ENCODE measurements at regions not wholly inside any gene's neighbourhood (a gene's known extent, or its start where the extent isn't known, plus 50 kb on each side); places are given as distances from the start of the nearest gene placed in this dataset.

DNA sequence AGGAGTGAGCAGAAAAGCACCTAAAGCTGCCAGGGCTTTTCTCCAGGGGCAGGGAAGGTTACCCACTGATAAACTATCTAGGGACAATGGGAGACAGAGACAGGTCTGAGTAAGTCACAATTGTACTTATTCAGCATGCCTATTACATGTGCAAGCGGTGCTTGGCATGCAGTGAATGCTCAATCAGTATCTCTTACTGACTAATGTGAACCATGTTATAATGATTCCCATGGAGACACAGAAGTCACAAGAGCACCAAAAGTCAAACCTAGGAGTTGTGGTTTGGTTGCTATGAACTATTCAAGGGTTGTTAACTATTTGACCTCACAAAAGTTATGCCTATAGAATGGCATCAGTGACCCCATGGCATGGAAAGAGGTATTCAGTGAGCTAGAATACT, 50.0 kb upstream of the RASGRP1 start:
- no peak overlapping the region for H3K4me3 ChIP-seq (ENCODE audit: low read depth, low read length, poor library complexity, severe bottlenecking)
- no TSS peak for BruUV-seq (replicated peaks)
- no peaks in the 10 kb centered on the region for H3K36me3 ChIP-seq (ENCODE audit: insufficient read depth, low read length)
- no peak for TF ChIP-seq EZH2phosphoT487 (IDR thresholded peaks at IDR 0.05; ENCODE audit: borderline replicate concordance, low read depth, low read length)
- TF ChIP-seq, protein P1, sequence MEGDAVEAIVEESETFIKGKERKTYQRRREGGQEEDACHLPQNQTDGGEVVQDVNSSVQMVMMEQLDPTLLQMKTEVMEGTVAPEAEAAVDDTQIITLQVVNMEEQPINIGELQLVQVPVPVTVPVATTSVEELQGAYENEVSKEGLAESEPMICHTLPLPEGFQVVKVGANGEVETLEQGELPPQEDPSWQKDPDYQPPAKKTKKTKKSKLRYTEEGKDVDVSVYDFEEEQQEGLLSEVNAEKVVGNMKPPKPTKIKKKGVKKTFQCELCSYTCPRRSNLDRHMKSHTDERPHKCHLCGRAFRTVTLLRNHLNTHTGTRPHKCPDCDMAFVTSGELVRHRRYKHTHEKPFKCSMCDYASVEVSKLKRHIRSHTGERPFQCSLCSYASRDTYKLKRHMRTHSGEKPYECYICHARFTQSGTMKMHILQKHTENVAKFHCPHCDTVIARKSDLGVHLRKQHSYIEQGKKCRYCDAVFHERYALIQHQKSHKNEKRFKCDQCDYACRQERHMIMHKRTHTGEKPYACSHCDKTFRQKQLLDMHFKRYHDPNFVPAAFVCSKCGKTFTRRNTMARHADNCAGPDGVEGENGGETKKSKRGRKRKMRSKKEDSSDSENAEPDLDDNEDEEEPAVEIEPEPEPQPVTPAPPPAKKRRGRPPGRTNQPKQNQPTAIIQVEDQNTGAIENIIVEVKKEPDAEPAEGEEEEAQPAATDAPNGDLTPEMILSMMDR (conservative IDR thresholded peaks at IDR 0.05; ENCODE audit: low read length): no peak
- POLR2A ChIA-PET: no interaction called here
- no peak for DNase-seq (ENCODE audit: low spot score)
- H2AFZ ChIP-seq (ENCODE audit: low read length): no peak overlapping the region
- H3K27ac ChIP-seq (ENCODE audit: low read depth, low read length, poor library complexity, severe bottlenecking): no peak overlapping the region
- no peaks in the 10 kb centered on the region for H4K20me1 ChIP-seq (ENCODE audit: insufficient read depth, low read length)
- no peak overlapping the region for H3K4me2 ChIP-seq (ENCODE audit: low read length)
- H3K9me2 ChIP-seq (ENCODE audit: insufficient read depth, low read length): no peaks in the 10 kb centered on the region
- H3K4me1 ChIP-seq (ENCODE audit: insufficient read depth, low read length, poor library complexity, severe bottlenecking): peaks cover 8% of the 10 kb centered on the region
- intact Hi-C loops (cut with micrococcal nuclease; ENCODE audit: unreplicated experiment): no loop called here
- CTCF ChIA-PET (ENCODE audit: unreplicated experiment): no interaction called here
- no peaks in the 10 kb centered on the region for H3K79me2 ChIP-seq (ENCODE audit: insufficient read depth, low read depth, low read length)
- no peaks in the 10 kb centered on the region for H3K9me3 ChIP-seq (ENCODE audit: low read length)

DNA sequence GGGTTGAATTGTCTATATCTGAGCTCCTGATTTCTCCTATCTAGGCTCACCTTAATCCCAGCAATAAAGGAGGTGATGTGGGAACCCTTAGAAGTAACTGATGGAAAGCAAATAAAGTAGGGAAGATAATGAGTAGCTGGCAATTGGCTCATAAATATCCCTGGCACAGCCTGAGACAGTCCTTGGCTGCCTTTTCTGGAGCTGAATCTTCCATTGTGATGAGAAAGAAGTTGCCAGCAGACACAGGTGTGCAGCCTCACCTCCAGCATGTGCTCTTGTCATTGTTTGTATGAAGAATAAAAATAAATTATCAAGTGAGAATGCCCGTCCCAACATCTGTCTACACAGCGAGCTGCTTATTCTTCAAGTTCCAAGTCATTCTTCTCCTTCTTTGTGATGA, 53.2 kb upstream of the RASGRP1 start:
- H3K4me1 ChIP-seq (ENCODE audit: insufficient read depth, low read length, poor library complexity, severe bottlenecking): peaks cover 3% of the 10 kb centered on the region
- H3K9me3 ChIP-seq (ENCODE audit: low read length): no peaks in the 10 kb centered on the region
- H3K36me3 ChIP-seq (ENCODE audit: insufficient read depth, low read length): no peaks in the 10 kb centered on the region
- no peaks in the 10 kb centered on the region for H4K20me1 ChIP-seq (ENCODE audit: insufficient read depth, low read length)
- intact Hi-C loops (cut with micrococcal nuclease; ENCODE audit: unreplicated experiment): no loop called here
- no peak for TF ChIP-seq EZH2phosphoT487 (IDR thresholded peaks at IDR 0.05; ENCODE audit: borderline replicate concordance, low read depth, low read length)
- TF ChIP-seq, protein P1 (conservative IDR thresholded peaks at IDR 0.05; ENCODE audit: low read length): no peak
- H3K4me2 ChIP-seq (ENCODE audit: low read length): no peak overlapping the region
- no peaks in the 10 kb centered on the region for H3K79me2 ChIP-seq (ENCODE audit: insufficient read depth, low read depth, low read length)
- BruUV-seq (replicated peaks): no TSS peak
- no peak overlapping the region for H2AFZ ChIP-seq (ENCODE audit: low read length)
- H3K27ac ChIP-seq (ENCODE audit: low read depth, low read length, poor library complexity, severe bottlenecking): no peak overlapping the region
- H3K9me2 ChIP-seq (ENCODE audit: insufficient read depth, low read length): no peaks in the 10 kb centered on the region
- no peak overlapping the region for H3K4me3 ChIP-seq (ENCODE audit: low read depth, low read length, poor library complexity, severe bottlenecking)
- ChIA-PET POLR2A (interaction anchor here (0.6 to 1.2 kb wide), 4 partner anchors 9 to 45 kb away, joined by 3 read pairs; no protein-coding TSS in a partner anchor), CTCF (ENCODE audit: unreplicated experiment) (no interaction called here)
- no peak for DNase-seq (ENCODE audit: low spot score)

DNA sequence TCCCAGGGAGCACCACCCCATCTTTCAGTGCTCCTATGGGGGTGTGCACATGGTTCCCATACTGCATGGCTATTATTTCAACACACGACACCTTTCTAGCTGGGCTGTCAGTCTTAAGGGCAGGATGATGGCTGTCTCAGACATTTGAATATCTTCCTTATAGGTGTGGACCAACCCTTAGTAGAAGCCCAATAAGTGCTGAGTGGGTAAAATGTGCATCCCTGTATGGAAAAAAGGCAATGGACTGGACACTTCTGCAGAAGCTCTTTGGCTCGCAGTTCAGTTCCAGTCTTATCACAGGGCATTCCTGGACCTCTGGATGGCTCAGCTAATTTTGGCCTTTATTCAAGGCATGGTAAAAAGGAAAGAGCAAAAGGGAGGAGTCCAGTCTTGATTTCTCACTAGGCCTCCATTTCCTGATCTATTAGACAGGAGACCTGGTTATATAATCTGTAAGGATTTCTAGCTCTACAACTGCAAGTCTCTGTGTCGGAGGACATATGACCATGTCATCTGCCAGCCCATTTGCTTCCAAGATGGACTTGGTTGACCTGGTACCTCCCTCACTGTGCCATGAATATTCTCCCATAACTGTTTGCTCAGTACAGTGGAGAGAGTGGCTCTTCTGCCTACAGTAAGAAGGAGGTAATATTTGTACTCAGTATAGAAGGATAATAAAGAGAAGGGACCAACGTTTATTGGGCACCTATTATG, 53.8 kb upstream of the RASGRP1 start:
- intact Hi-C loops (cut with micrococcal nuclease; ENCODE audit: unreplicated experiment): no loop called here
- TF ChIP-seq, protein P1 (conservative IDR thresholded peaks at IDR 0.05; ENCODE audit: low read length): no peak
- no peak for TF ChIP-seq EZH2phosphoT487 (IDR thresholded peaks at IDR 0.05; ENCODE audit: borderline replicate concordance, low read depth, low read length)

More for the DNA sequence above, 53.8 kb upstream of the RASGRP1 start:
- ChIA-PET POLR2A (interaction anchor here (0.6 to 1.2 kb wide), 4 partner anchors 8 to 45 kb away, joined by 3 read pairs; no protein-coding TSS in a partner anchor), CTCF (ENCODE audit: unreplicated experiment) (no interaction called here)
- peaks cover 3% of the 10 kb centered on the region for H3K4me1 ChIP-seq (ENCODE audit: insufficient read depth, low read length, poor library complexity, severe bottlenecking)
- no peak overlapping the region for H2AFZ ChIP-seq (ENCODE audit: low read length)
- H3K36me3 ChIP-seq (ENCODE audit: insufficient read depth, low read length): no peaks in the 10 kb centered on the region
- no peak overlapping the region for H3K4me2 ChIP-seq (ENCODE audit: low read length)
- no peaks in the 10 kb centered on the region for H3K9me3 ChIP-seq (ENCODE audit: low read length)
- no peaks in the 10 kb centered on the region for H4K20me1 ChIP-seq (ENCODE audit: insufficient read depth, low read length)
- no TSS peak for BruUV-seq (replicated peaks)
- no peak overlapping the region for H3K27ac ChIP-seq (ENCODE audit: low read depth, low read length, poor library complexity, severe bottlenecking)
- no peak overlapping the region for H3K4me3 ChIP-seq (ENCODE audit: low read depth, low read length, poor library complexity, severe bottlenecking)
- no peaks in the 10 kb centered on the region for H3K9me2 ChIP-seq (ENCODE audit: insufficient read depth, low read length)
- H3K79me2 ChIP-seq (ENCODE audit: insufficient read depth, low read depth, low read length): no peaks in the 10 kb centered on the region
- no peak for DNase-seq (ENCODE audit: low spot score)

All from OCI-LY7 (cell line).